ENCODE measurements at regions not wholly inside any gene's neighbourhood (a gene's known extent, or its start where the extent isn't known, plus 50 kb on each side); places are given as distances from the start of the nearest gene placed in this dataset.

- TF ChIP-seq CTCF (conservative IDR thresholded peaks at IDR 0.05; ENCODE audit: low read length) (no peak), EZH2phosphoT487 (IDR thresholded peaks at IDR 0.05; ENCODE audit: borderline replicate concordance) (no peak)
Observed at GRCh38 chr3:135514060-135514448, 451.5 kb upstream of the PPP2R3A start.

Measured in Loucy (cell line).